Lung microvascular endothelial cell (primary cell): ENCODE measurements at regions not wholly inside any gene's neighbourhood (a gene's known extent, or its start where the extent isn't known, plus 50 kb on each side); places are given as distances from the start of the nearest gene placed in this dataset.
"Not testable (repeated sequence)": the region's sequence is repeated elsewhere in the genome, so short reads cannot be mapped to it uniquely, and the experiment has no call there.

Experiments used
- DNase-seq, 2 donors: peaks; one replicate each; pipeline versions ENCODE4 v3.0.0 to v3.0.0-alpha.2; 2010; ENCODE audit warnings: low read depth in 2 of 2

- no peak for DNase-seq
These were observed 138.3 kb downstream of the FAM124B start for GRCh38 chr2:224263571-224264043.

GRCh38 chr2:224261326-224261725 lies 140.6 kb downstream of the FAM124B start:
- no peak for DNase-seq

- no peak for DNase-seq
These were observed 141.4 kb downstream of the FAM124B start for GRCh38 chr2:224260372-224261020.

GRCh38 chr2:224259831-224260230 lies 142.1 kb downstream of the FAM124B start:
- DNase-seq, result no peak

GRCh38 chr2:224258059-224258458 lies 143.8 kb downstream of the FAM124B start:
- no peak for DNase-seq

- no peak for DNase-seq
These were observed 144.8 kb downstream of the FAM124B start for GRCh38 chr2:224257156-224257555.

- no peak for DNase-seq
These were observed 148.4 kb downstream of the FAM124B start for GRCh38 chr2:224253464-224253863.

- no peak for DNase-seq
These were observed 149.3 kb downstream of the FAM124B start for GRCh38 chr2:224252631-224253030.

GRCh38 chr2:224248944-224249371 lies 152.9 kb downstream of the FAM124B start:
- DNase-seq, result no peak

GRCh38 chr2:224242561-224242960 lies 159.3 kb downstream of the FAM124B start:
- DNase-seq, result no peak

GRCh38 chr2:224241812-224242211 lies 160.1 kb downstream of the FAM124B start:
- DNase-seq, result no peak

- no peak for DNase-seq
These were observed 160.9 kb downstream of the FAM124B start for GRCh38 chr2:224241001-224241400.

GRCh38 chr2:224223851-224224555 lies 177.9 kb downstream of the FAM124B start:
- no peak for DNase-seq

GRCh38 chr2:224222974-224223373 lies 178.9 kb downstream of the FAM124B start:
- DNase-seq, result no peak

- peak; percentile 11 to 24 for DNase-seq
These were observed 179.6 kb downstream of the FAM124B start for GRCh38 chr2:224222291-224222690.

GRCh38 chr2:224221455-224221913 lies 180.4 kb downstream of the FAM124B start:
- DNase-seq, result peak in 1 of 2 donors; percentile 93

- DNase-seq, result peak in 1 of 2 donors; percentile 47
These were observed 181.2 kb downstream of the FAM124B start for GRCh38 chr2:224220586-224221255.

- no peak for DNase-seq
These were observed 180.7 kb upstream of the SERPINE2 start for GRCh38 chr2:224219781-224220180.

GRCh38 chr2:224217962-224218347 lies 178.9 kb upstream of the SERPINE2 start:
- DNase-seq, result peak in 1 of 2 donors; percentile 33

- DNase-seq, result no peak
These were observed 178.3 kb upstream of the SERPINE2 start for GRCh38 chr2:224217233-224217961.

GRCh38 chr2:224215611-224216010 lies 176.5 kb upstream of the SERPINE2 start:
- not testable (repeated sequence) for DNase-seq

- DNase-seq, result no peak
These were observed 174.3 kb upstream of the SERPINE2 start for GRCh38 chr2:224213396-224213795.
